Smooth muscle cell (in vitro differentiated cells): ENCODE measurements at regions not wholly inside any gene's neighbourhood (a gene's known extent, or its start where the extent isn't known, plus 50 kb on each side); places are given as distances from the start of the nearest gene placed in this dataset.

Experiments used
- DNase-seq: peaks from one replicate; lab custom pipeline; 2025; ENCODE audit not compliant: unreplicated experiment; lab: John Stamatoyannopoulos, UW
- H2AFZ ChIP-seq: fragments of 200-600 bp; sonication (generic); 2 replicates; pipeline ENCODE4 v1.6.0; 2016; ENCODE audit warnings: antibody characterized with exemption, low read depth, mild to moderate bottlenecking
- H3F3A ChIP-seq: fragments of 200-600 bp; sonication (generic); 2 replicates; pipeline ENCODE4 v1.6.0; 2017; ENCODE audit warnings: antibody characterized with exemption, low read depth
- H3K27ac ChIP-seq: fragments of 200-600 bp; sonication (generic); 2 replicates; pipeline ENCODE4 v1.5.1; 2016; ENCODE audit warnings: low read depth, mild to moderate bottlenecking
- H3K27me3 ChIP-seq: fragments of 200-600 bp; sonication (generic); 2 replicates; pipeline ENCODE4 v1.6.1; 2016; ENCODE audit warnings: low read depth, mild to moderate bottlenecking
- H3K36me3 ChIP-seq: fragments of 200-600 bp; sonication (generic); 2 replicates; pipeline ENCODE4 v1.5.1; 2016; ENCODE audit warnings: low read depth
- H3K4me1 ChIP-seq: fragments of 200-600 bp; sonication (generic); 2 replicates; pipeline ENCODE4 v1.5.1; 2016; ENCODE audit warnings: low read depth
- H3K4me2 ChIP-seq: fragments of 200-600 bp; sonication (generic); 2 replicates; pipeline ENCODE4 v1.6.0; 2016; ENCODE audit warnings: mild to moderate bottlenecking
- H3K4me3 ChIP-seq: fragments of 200-600 bp; sonication (generic); 2 replicates; pipeline ENCODE4 v1.5.1; 2016; ENCODE audit warnings: mild to moderate bottlenecking
- H3K79me2 ChIP-seq: fragments of 200-600 bp; sonication (generic); 2 replicates; pipeline ENCODE4 v1.6.0; 2016; ENCODE audit warnings: low read depth, mild to moderate bottlenecking
- H3K9ac ChIP-seq: fragments of 200-600 bp; sonication (generic); 2 replicates; pipeline ENCODE4 v1.6.0; 2016; ENCODE audit warnings: low read depth
- H3K9me3 ChIP-seq: fragments of 200-600 bp; sonication (generic); replicated peaks from 2 replicates; pipeline ENCODE4 v1.5.1; 2016; ENCODE audit warnings: low read depth
- H4K20me1 ChIP-seq: fragments of 200-600 bp; sonication (generic); 2 replicates; pipeline ENCODE4 v1.6.0; 2016; ENCODE audit warnings: low read depth
- WGBS: methylation state at CpG from one replicate; pipeline ENCODE4 v1.1.7; 2016; ENCODE audit warnings: low lambda C conversion rate; 5-methylcytosine and 5-hydroxymethylcytosine counted together
- TF ChIP-seq, protein P1 (sequence below): fragments of 200-600 bp; sonication (generic); IDR thresholded peaks from 2 replicates; pipeline ENCODE4 v1.5.1; 2017; ENCODE audit warnings: borderline replicate concordance, mild to moderate bottlenecking, antibody characterized with exemption; ENCODE audit not compliant: insufficient read depth, poor library complexity, severe bottlenecking

DNA sequence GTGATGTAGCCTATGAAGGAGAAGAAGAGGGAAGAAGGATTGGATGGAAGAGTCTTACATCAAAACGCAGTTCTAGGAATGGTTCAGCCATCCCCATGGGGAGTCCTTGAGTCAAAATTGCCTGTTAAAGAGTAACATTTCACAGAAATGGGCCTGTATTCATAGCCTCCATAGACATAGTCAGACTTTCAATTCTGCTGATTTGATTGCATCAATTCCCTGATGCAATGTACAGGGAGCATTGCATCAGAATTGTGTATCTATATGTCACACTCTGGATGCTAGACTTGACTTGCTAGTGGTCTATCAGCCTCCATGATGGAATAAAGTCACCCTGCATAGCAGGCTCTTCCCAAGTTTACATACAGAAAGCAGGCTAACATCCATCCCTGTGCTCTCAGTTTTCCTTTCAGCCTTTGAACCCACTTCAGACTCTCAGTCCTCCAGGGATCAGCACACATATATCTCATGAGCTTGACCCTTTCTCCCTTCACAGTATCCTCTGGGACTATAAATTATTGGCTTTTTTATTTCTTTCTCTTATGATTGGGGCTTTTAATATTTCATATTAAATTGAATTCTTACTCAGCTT lies 1111.7 kb upstream of the B3GALT2 start:
- H3K4me2 ChIP-seq: no peak overlapping the region
- no peak overlapping the region for H3K27ac ChIP-seq
- H4K20me1 ChIP-seq: no peaks in the 10 kb centered on the region
- no peaks in the 10 kb centered on the region for H3K79me2 ChIP-seq
- H3F3A ChIP-seq: no peaks in the 10 kb centered on the region
- no peak overlapping the region for H2AFZ ChIP-seq
- no peaks in the 10 kb centered on the region for H3K36me3 ChIP-seq
- no peak overlapping the region for H3K4me3 ChIP-seq
- TF ChIP-seq, protein P1, sequence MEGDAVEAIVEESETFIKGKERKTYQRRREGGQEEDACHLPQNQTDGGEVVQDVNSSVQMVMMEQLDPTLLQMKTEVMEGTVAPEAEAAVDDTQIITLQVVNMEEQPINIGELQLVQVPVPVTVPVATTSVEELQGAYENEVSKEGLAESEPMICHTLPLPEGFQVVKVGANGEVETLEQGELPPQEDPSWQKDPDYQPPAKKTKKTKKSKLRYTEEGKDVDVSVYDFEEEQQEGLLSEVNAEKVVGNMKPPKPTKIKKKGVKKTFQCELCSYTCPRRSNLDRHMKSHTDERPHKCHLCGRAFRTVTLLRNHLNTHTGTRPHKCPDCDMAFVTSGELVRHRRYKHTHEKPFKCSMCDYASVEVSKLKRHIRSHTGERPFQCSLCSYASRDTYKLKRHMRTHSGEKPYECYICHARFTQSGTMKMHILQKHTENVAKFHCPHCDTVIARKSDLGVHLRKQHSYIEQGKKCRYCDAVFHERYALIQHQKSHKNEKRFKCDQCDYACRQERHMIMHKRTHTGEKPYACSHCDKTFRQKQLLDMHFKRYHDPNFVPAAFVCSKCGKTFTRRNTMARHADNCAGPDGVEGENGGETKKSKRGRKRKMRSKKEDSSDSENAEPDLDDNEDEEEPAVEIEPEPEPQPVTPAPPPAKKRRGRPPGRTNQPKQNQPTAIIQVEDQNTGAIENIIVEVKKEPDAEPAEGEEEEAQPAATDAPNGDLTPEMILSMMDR: no peak
- H3K9me3 ChIP-seq: no peaks in the 10 kb centered on the region
- H3K27me3 ChIP-seq: no peaks in the 10 kb centered on the region
- no peak overlapping the region for H3K9ac ChIP-seq
- no peaks in the 10 kb centered on the region for H3K4me1 ChIP-seq
- no peak for DNase-seq
- 89% methylated on average over 1 of the region's 1 CpG for WGBS

DNA sequence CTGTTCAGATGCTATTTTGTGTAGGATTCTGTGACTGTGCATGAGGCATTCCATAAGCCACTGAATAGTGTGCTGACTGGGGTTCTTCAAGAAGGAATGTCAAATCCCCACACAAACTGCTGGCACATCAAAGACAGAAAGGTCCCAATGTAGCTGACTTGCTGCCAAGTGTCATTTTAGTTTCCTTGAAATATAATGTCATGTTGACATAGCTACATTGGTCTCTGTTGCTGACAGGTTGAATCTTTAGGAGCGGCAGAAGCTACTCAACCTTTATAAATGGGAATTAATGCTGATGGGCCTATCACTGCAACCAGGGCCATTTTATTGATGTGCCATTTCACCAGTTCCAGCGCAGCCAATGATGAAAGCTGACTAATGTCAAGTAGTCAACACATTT lies 1110.7 kb upstream of the B3GALT2 start:
- no peaks in the 10 kb centered on the region for H3K9me3 ChIP-seq
- no peak overlapping the region for H3K9ac ChIP-seq
- no peaks in the 10 kb centered on the region for H4K20me1 ChIP-seq
- DNase-seq: no peak
- no peak overlapping the region for H3K4me2 ChIP-seq
- TF ChIP-seq, protein P1: no peak
- no peaks in the 10 kb centered on the region for H3F3A ChIP-seq
- no peak overlapping the region for H3K4me3 ChIP-seq
- H2AFZ ChIP-seq: no peak overlapping the region
- H3K79me2 ChIP-seq: no peaks in the 10 kb centered on the region
- no peaks in the 10 kb centered on the region for H3K36me3 ChIP-seq
- WGBS: 94% methylated on average over 2 of the region's 2 CpGs
- no peaks in the 10 kb centered on the region for H3K27me3 ChIP-seq
- H3K4me1 ChIP-seq: no peaks in the 10 kb centered on the region
- no peak overlapping the region for H3K27ac ChIP-seq

DNA sequence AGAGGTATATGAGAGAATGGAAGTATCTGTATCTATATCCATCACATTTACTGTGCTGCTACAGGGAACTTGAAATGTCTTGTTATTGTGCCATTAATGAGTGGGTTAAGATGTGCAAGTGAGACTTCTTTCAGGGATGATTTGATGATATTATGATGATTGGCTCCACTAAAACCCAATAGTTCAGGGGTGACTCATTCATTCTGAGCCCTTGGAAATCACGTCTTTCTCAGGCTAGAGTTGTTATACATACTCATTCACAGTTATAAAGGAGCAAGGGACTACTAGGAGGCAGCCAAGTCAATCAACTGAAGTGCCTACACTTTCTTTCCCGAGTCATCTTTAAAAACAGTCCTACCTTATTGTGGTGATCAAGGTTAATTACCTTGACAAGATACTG lies 1109.8 kb upstream of the B3GALT2 start:
- Histone ChIP-seq H3K9me3 (no peaks in the 10 kb centered on the region), H3K4me3 (no peak overlapping the region), H3K27ac (no peak overlapping the region), H3K4me2 (no peak overlapping the region), H4K20me1 (no peaks in the 10 kb centered on the region), H3K4me1 (no peaks in the 10 kb centered on the region), H3K9ac (no peak overlapping the region), H3K27me3 (no peaks in the 10 kb centered on the region), H3K36me3 (no peaks in the 10 kb centered on the region), H3K79me2 (no peaks in the 10 kb centered on the region), H3F3A (no peaks in the 10 kb centered on the region), H2AFZ (no peak overlapping the region)
- TF ChIP-seq, protein P1: no peak
- DNase-seq: no peak
- 51% methylated on average over 2 of the region's 2 CpGs for WGBS

DNA sequence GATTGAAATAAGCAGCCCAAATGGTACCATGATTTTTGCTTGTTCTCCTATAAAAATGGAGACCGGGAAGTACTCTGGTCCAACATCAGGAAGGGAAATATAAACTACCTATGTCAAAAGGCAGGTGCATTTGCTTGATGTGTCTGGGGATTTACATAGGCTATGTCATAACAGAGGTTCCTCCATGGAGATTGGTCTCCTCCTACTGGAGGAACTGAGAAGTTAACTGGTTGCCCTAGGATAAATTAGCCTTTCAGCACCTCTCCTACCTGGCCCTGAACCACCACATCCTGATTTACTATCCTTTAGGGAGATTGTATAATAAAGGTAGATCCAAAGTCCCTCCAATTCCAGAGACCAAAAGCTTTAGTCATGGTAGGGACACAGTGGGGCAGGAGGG lies 1109.3 kb upstream of the B3GALT2 start:
- H3K79me2 ChIP-seq: no peaks in the 10 kb centered on the region
- DNase-seq: no peak
- H3K36me3 ChIP-seq: no peaks in the 10 kb centered on the region
- 57% methylated on average over 1 of the region's 1 CpG for WGBS
- no peak overlapping the region for H3K9ac ChIP-seq
- no peak overlapping the region for H3K4me3 ChIP-seq
- H3K27me3 ChIP-seq: peaks cover 2% of the 10 kb centered on the region
- TF ChIP-seq, protein P1: peak; percentile 54
- H2AFZ ChIP-seq: no peak overlapping the region
- H3F3A ChIP-seq: no peaks in the 10 kb centered on the region
- H3K4me2 ChIP-seq: no peak overlapping the region
- no peaks in the 10 kb centered on the region for H3K4me1 ChIP-seq
- no peaks in the 10 kb centered on the region for H4K20me1 ChIP-seq
- H3K9me3 ChIP-seq: no peaks in the 10 kb centered on the region
- H3K27ac ChIP-seq: no peak overlapping the region
